Cardiac fibroblast (primary cell): ENCODE measurements at regions not wholly inside any gene's neighbourhood (a gene's known extent, or its start where the extent isn't known, plus 50 kb on each side); places are given as distances from the start of the nearest gene placed in this dataset.

Experiments
- DNase-seq, 2 donors: peaks; one replicate each; pipeline versions ENCODE4 v3.0.0 to v3.0.0-alpha.2; 2010; ENCODE audit warnings: low read depth in 2 of 2
- H3K4me3 ChIP-seq, 2 donors: replicated peaks in 1 of 2; 1 replicate in 1 of 2; 2 replicates in 1 of 2; pipeline ENCODE4 v1.5.1; 2011; ENCODE audit warnings: low read depth in 2 of 2, low read length in 2 of 2, mild to moderate bottlenecking in 2 of 2, moderate library complexity in 1 of 2
- TF ChIP-seq, protein P1 (sequence below): IDR thresholded peaks from one replicate; pipeline ENCODE4 v1.5.1; 2011; ENCODE audit warnings: low read depth, mild to moderate bottlenecking, low read length, inconsistent platforms

DNA sequence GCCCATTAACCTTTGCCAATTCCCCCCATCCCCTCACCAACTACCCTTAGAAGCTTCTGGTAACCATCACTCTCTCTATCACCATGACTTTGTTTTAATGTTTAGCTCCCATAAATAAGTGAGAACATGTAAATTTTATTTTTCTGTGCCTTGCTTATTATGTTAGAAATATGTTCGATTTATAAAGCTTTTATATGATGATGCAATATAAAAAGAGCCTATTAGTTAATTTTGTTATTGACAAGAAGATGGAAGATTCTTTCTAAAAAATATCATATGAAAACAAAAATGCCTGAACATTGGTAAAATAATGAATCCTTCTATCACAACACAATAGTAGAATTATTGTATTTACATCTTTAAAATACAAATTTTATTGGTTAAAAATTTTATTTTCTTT, 836.1 kb upstream of the TMPRSS15 start:
- TF ChIP-seq, protein P1, sequence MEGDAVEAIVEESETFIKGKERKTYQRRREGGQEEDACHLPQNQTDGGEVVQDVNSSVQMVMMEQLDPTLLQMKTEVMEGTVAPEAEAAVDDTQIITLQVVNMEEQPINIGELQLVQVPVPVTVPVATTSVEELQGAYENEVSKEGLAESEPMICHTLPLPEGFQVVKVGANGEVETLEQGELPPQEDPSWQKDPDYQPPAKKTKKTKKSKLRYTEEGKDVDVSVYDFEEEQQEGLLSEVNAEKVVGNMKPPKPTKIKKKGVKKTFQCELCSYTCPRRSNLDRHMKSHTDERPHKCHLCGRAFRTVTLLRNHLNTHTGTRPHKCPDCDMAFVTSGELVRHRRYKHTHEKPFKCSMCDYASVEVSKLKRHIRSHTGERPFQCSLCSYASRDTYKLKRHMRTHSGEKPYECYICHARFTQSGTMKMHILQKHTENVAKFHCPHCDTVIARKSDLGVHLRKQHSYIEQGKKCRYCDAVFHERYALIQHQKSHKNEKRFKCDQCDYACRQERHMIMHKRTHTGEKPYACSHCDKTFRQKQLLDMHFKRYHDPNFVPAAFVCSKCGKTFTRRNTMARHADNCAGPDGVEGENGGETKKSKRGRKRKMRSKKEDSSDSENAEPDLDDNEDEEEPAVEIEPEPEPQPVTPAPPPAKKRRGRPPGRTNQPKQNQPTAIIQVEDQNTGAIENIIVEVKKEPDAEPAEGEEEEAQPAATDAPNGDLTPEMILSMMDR = no peak
- H3K4me3 ChIP-seq = no peak overlapping the region
- DNase-seq = no peak

DNA sequence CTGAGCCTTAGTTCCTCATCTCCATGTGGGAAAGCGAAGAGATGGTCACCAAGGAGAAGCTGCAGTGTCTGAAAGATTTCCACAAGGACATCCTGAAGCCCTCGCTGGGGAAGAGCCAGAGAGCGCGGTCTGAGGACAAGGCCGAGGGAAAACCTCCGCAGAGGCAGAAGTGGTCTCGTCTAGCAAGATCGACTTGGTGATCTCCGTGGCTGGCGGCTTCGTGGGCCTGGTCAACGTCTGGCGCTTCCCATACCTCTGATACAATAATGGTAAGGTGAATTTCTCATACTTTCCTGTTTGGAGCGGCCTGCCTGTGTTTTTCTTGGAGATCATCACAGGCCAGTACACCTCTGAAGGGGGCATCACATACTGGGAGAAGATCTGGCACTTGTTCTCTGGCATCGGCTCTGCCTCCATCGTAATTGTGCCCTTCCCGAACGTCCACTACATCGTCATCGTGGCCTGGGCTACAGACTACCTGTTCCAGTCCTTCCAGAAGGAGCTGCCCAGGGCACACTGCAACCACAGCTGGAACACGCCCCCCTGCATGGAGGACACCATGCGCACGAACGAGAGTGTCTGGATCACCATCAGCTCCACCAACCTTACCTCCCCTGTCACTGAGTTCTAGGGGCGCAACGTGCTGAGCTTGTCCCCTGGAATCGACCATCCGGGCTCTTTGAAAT, 841.1 kb upstream of the TMPRSS15 start:
- no peak for DNase-seq
- TF ChIP-seq, protein P1 = no peak
- H3K4me3 ChIP-seq = no peak overlapping the region

DNA sequence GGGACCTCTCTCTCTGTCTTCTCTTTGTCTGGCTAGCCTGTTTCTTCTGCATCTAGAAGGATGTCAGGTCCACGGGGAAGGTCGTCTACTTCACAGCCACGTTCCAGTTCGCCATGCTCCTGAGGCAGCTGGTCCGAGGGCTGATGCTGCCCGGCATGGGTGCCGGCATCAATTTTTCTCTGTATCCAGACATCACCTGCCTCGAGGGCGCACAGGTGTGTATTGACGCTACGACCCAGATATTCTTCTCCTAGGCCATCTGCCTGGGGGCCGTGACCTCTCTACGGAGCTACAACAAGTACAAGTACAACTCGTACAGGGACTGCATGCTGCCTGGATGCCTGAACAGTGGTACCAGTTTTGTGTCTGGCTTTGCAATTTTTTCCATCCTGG, 841.6 kb upstream of the TMPRSS15 start:
- no peak for DNase-seq
- no peak overlapping the region for H3K4me3 ChIP-seq
- TF ChIP-seq, protein P1 = no peak

DNA sequence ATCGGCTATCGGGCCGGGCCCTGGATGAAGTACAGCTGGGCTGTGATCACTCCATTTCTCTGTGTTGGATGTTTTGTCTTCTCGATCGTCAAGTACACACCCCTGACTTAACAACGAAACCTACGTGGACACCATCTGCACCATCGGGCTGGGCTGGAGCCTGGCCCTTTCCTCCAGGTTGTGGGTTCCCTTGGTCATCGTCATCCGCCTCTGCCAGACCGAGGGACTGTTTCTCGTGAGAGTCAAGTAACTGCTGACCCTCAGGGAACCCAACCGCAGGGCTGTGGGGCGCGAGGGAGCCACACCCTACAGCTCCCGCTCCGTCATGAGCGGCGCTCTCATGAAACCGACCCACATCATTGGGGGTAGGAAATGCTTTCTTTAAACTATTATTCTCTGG, 842.4 kb upstream of the TMPRSS15 start:
- DNase-seq = no peak
- no peak overlapping the region for H3K4me3 ChIP-seq
- TF ChIP-seq, protein P1 = no peak

DNA sequence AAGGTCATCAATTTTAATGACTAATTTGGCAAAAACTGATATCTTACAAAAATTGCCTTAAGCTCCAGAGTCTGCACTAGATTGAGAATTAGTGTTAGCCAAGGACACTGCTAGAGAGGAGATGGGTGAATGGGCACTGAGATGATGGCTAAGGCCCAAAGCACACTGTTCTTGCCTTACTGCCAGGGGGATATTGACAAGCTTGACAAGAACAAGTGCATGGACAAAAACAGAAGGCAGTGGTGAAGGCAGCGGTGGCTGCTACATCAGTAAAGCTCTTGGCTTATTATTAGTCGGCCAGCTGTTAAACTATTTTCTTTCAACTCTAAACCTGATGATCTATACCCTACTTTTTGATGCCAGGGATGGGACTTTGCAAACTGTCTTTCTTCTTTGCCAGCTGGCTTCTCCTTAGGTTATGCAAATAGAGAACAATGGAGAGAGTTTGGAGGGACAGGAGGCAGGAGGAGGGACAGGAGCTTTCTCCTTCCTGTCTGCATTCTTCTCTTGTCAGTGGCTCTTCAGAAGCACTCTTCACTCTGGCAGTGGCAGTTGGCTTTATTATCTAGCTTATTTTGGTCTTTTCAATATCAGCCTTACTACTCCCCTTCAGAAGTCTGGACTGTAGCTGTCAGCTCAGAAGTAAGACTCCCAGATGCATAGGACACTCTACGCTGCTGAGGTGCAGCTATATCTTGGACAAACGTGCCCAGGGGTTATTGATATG, 853.5 kb upstream of the TMPRSS15 start:
- H3K4me3 ChIP-seq = no peak overlapping the region
- DNase-seq = no peak
- TF ChIP-seq, protein P1 = no peak

DNA sequence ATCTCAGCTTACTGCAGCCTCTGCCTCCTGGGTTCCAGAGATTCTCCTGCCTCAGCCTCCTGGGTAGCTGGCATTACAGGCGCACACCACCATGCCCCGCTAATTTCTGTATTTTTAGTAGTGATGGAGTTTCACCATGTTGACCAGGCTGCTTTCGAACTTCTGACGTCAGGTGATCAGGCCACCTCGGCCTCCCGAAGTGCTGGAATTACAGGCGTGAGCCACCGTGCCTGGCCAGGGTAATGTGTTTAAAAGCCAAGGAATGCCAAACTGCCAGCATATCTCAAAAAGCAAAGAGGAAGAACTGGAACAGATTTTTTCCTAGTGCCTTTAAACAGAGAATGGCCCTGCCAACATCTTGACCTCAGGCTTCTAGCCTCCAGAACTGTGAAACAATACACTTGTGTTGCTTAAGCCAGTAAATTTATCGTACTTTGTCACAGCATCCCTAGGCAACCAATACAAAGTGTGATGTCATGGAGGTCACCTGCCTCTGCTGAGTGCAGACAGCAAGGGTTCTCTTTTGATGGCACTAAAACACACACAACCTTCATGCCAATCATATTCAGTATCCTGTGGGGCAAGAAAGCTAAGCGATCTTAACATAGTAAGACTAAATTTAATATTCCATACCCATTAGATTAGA, 858.3 kb upstream of the TMPRSS15 start:
- no peak overlapping the region for H3K4me3 ChIP-seq
- TF ChIP-seq, protein P1 = no peak
- no peak for DNase-seq
